ENCODE measurements at regions not wholly inside any gene's neighbourhood (a gene's known extent, or its start where the extent isn't known, plus 50 kb on each side); places are given as distances from the start of the nearest gene placed in this dataset.

DNA sequence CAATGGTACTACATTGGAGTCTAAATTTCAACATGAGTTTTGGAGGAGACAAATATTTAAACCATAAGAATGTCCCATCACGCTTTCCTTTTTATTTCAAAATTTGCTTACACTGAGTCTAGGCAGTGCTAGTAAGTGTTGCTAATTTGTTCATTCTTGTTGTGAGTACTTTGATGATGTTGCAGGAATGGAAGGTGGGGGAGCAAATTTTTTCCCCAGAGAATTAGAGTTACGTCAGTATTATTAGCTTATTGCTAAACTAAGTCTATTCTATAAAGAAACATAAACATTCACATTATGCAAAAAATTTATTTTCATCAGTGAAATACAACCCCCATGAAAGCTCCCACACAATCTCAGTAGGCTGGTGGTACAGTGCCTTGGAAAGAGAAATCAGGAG lies 88.0 kb downstream of the BLID start:
- Histone ChIP-seq H3K27me3 (no peaks in the 10 kb centered on the region), H3K9me3 (no peaks in the 10 kb centered on the region), H3K36me3 (ENCODE audit: low read depth, missing control alignments) (no peaks in the 10 kb centered on the region), H3K4me3 (no peak overlapping the region), H3K27ac (no peak overlapping the region), H3K4me1 (no peaks in the 10 kb centered on the region)
- TF ChIP-seq, protein P1, sequence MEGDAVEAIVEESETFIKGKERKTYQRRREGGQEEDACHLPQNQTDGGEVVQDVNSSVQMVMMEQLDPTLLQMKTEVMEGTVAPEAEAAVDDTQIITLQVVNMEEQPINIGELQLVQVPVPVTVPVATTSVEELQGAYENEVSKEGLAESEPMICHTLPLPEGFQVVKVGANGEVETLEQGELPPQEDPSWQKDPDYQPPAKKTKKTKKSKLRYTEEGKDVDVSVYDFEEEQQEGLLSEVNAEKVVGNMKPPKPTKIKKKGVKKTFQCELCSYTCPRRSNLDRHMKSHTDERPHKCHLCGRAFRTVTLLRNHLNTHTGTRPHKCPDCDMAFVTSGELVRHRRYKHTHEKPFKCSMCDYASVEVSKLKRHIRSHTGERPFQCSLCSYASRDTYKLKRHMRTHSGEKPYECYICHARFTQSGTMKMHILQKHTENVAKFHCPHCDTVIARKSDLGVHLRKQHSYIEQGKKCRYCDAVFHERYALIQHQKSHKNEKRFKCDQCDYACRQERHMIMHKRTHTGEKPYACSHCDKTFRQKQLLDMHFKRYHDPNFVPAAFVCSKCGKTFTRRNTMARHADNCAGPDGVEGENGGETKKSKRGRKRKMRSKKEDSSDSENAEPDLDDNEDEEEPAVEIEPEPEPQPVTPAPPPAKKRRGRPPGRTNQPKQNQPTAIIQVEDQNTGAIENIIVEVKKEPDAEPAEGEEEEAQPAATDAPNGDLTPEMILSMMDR (IDR thresholded peaks at IDR 0.05) = no peak
- no peak for TF ChIP-seq POLR2A (IDR thresholded peaks at IDR 0.05)
- intact Hi-C loops (cut with DNase I; ENCODE audit: low total_unique reads) = no loop called here
- 92 to 98% methylated on average over 2 of the region's 2 CpGs for WGBS, 2 donors
- DNase-seq = no peak

DNA sequence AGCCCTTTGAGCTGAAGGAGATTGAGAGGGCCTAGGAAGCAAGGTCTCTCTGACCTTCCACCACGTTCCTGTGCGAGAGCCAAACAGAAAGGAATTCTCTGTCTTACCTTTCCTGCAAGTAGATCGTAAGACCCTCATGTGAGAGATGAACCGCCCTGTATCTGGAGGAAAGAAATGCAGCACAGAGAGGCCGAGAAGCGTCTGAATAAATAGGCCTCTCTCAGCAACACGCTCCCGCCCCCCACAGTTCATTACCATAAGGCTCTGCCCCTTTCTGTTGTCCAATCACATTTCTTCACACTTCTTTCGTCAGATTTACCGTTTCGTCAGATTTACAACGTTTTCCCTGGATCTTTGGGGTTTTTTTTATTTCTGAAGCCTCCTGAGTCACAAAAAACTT lies 90.3 kb downstream of the BLID start:
- WGBS, 2 donors = 40 to 73% methylated on average over 12 of the region's 12 CpGs
- TF ChIP-seq, protein P1 (IDR thresholded peaks at IDR 0.05) = no peak
- TF ChIP-seq POLR2A (IDR thresholded peaks at IDR 0.05) = no peak
- Histone ChIP-seq H3K36me3 (ENCODE audit: low read depth, missing control alignments) (no peaks in the 10 kb centered on the region), H3K27ac (no peak overlapping the region), H3K4me3 (no peak overlapping the region), H3K27me3 (no peaks in the 10 kb centered on the region), H3K9me3 (no peaks in the 10 kb centered on the region), H3K4me1 (no peaks in the 10 kb centered on the region)
- intact Hi-C loops (cut with DNase I; ENCODE audit: low total_unique reads) = no loop called here
- DNase-seq = no peak

DNA sequence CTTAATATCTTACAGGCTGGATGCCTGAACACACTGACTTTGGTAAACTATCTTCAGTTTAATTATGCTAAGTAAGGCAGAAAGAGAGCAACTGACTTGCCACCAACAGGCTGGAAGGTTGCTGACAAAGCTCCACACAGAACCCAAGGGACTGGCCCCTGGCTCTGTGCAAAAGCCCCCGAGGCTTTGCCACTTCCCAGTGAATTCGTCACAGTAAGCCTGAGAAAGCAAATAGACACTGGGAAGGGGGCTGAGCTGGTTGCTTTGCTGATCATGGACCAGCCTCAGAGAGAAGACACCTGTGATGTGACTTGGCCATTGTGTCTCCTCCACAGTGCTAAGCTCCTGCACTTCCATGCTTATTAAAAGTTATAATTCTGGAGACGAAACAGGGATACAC lies 91.7 kb downstream of the BLID start:
- intact Hi-C loops (cut with DNase I; ENCODE audit: low total_unique reads) = no loop called here
- DNase-seq = no peak
- Histone ChIP-seq H3K9me3 (no peaks in the 10 kb centered on the region), H3K4me3 (no peak overlapping the region), H3K27ac (no peak overlapping the region), H3K4me1 (peaks cover 8% of the 10 kb centered on the region), H3K36me3 (ENCODE audit: low read depth, missing control alignments) (no peaks in the 10 kb centered on the region), H3K27me3 (no peaks in the 10 kb centered on the region)
- WGBS, 2 donors = 58 to 73% methylated on average over 3 of the region's 3 CpGs
- TF ChIP-seq, protein P1 (IDR thresholded peaks at IDR 0.05) = no peak
- no peak for TF ChIP-seq POLR2A (IDR thresholded peaks at IDR 0.05)

DNA sequence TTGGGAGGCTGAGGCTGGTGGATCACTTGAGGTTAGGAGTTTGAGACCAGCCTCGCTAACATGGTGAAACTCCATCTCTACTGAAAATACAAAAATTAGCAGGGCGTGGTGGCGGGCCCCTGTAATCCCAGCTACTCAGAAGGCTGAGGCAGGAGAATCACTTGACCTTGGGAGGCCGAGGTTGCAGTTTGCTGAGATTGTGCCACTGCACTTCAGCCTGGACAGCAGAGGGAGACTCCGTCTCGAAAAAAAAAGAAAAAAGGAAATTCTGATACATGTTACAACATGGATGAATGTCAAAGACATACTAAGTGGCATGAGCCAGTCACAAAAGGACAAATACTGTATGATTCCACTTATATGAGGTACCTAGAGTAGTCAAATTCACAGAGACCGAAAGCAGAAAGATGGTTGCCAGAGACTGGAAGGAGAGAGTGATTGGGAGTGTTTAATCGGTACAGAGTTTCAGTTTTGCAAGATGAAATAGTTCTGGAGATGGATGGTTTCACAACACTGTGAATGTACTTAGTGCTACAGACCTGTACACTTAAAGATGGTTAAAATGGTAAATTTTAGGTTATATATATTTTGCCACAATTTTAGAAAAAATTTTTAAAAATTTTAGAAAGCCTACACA lies 92.3 kb downstream of the BLID start:
- Histone ChIP-seq H3K9me3 (no peaks in the 10 kb centered on the region), H3K36me3 (ENCODE audit: low read depth, missing control alignments) (no peaks in the 10 kb centered on the region), H3K27me3 (no peaks in the 10 kb centered on the region), H3K4me1 (peaks cover 11% of the 10 kb centered on the region), H3K4me3 (no peak overlapping the region), H3K27ac (no peak overlapping the region)
- no peak for TF ChIP-seq POLR2A (IDR thresholded peaks at IDR 0.05)
- TF ChIP-seq, protein P1 (IDR thresholded peaks at IDR 0.05) = peak in 1 of 3 experiments; percentile 13
- intact Hi-C loops (cut with DNase I; ENCODE audit: low total_unique reads) = no loop called here
- 60 to 68% methylated on average over 8 of the region's 8 CpGs for WGBS, 2 donors
- DNase-seq = peak; percentile 25

DNA sequence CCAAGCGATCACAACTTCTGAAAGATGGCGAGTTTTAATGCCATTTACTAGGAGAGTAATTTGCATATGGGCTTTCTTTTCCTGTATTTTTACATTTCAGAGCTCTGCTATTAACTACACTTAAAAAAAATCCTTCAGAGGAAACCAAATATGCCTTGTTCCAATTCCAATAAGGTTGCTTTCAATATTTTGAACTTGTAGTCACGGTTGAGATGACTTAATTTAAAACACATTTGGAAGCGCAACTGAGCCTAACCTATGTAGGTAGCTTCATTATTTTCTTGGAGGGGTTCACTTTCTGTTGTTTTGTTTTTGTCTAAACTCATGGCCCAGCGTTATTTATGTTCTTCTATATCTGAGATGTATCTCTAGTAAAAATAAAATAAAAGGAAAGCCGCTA lies 93.4 kb downstream of the BLID start:
- intact Hi-C loops (cut with DNase I; ENCODE audit: low total_unique reads) = no loop called here
- 87 to 92% methylated on average over 6 of the region's 6 CpGs for WGBS, 2 donors

More for the DNA sequence above, 93.4 kb downstream of the BLID start:
- Histone ChIP-seq H3K27ac (no peak overlapping the region), H3K9me3 (no peaks in the 10 kb centered on the region), H3K4me3 (no peak overlapping the region), H3K27me3 (no peaks in the 10 kb centered on the region), H3K36me3 (ENCODE audit: low read depth, missing control alignments) (no peaks in the 10 kb centered on the region), H3K4me1 (peaks cover 11% of the 10 kb centered on the region)
- no peak for DNase-seq
- TF ChIP-seq POLR2A (IDR thresholded peaks at IDR 0.05) = no peak
- TF ChIP-seq, protein P1 (IDR thresholded peaks at IDR 0.05) = no peak

Measured in testis (tissue), 2 donors.